OCI-LY3 (cell line): ENCODE measurements at regions not wholly inside any gene's neighbourhood (a gene's known extent, or its start where the extent isn't known, plus 50 kb on each side); places are given as distances from the start of the nearest gene placed in this dataset.

Source experiments
- H2AFZ ChIP-seq: fragments of 200-600, 300-600 bp; shearing (Covaris generic); 2 replicates; pipeline ENCODE4 v1.6.0; 2014; ENCODE audit warnings: antibody characterized with exemption, low read depth, low read length
- H3K27ac ChIP-seq: fragments of 200-600, 300-600 bp; sonication (generic); 2 replicates; pipeline ENCODE4 v1.5.1; 2014; ENCODE audit warnings: mild to moderate bottlenecking, low read length, moderate library complexity, mixed read lengths
- H3K27me3 ChIP-seq: fragments of 200-600, 300-600 bp; sonication (generic); 2 replicates; pipeline ENCODE4 v1.6.1; 2014; ENCODE audit warnings: low read depth, low read length, mixed read lengths
- H3K36me3 ChIP-seq: fragments of 200-600, 300-600 bp; sonication (generic); replicated peaks from 2 replicates; pipeline ENCODE3; 2014; ENCODE audit warnings: low read depth, low read length, mixed read lengths
- H3K4me1 ChIP-seq: fragments of 300-600, 200-600 bp; sonication (generic); 2 replicates; pipeline ENCODE4 v1.6.1; 2014; ENCODE audit warnings: low read length, mixed read lengths
- H3K4me2 ChIP-seq: fragments of 200-600, 300-600 bp; sonication (generic); 2 replicates; pipeline ENCODE4 v1.6.1; 2014; ENCODE audit warnings: low read length, mixed read lengths
- H3K4me3 ChIP-seq: fragments of 300-600, 200-600 bp; sonication (generic); 2 replicates; pipeline ENCODE4 v1.5.1; 2014; ENCODE audit warnings: antibody characterized with exemption, mild to moderate bottlenecking, low read length, moderate library complexity
- H3K79me2 ChIP-seq: fragments of 300-600, 200-600 bp; shearing (Covaris generic); 2 replicates; pipeline ENCODE4 v1.6.1; 2014; ENCODE audit warnings: mild to moderate bottlenecking, low read length, mixed read lengths
- H3K9ac ChIP-seq: fragments of 300-600, 200-600 bp; shearing (Covaris generic); 2 replicates; pipeline ENCODE4 v1.6.0; 2014; ENCODE audit warnings: mild to moderate bottlenecking, low read length, moderate library complexity
- H3K9me3 ChIP-seq: fragments of 200-600, 300-600 bp; shearing (Covaris generic); 2 replicates; pipeline ENCODE4 v1.6.1; 2014; ENCODE audit warnings: low read length, mixed read lengths; ENCODE audit not compliant: insufficient read depth
- H4K20me1 ChIP-seq: fragments of 200-600, 300-600 bp; sonication (generic); 2 replicates; pipeline ENCODE4 v1.6.1; 2016; ENCODE audit warnings: low read length, mixed read lengths; ENCODE audit not compliant: insufficient read depth
- EZH2phosphoT487 ChIP-seq: fragments of 200-600 bp; shearing (Covaris generic); IDR thresholded peaks from 2 replicates; pipeline ENCODE4 v1.6.1; 2018; ENCODE audit warnings: antibody characterized with exemption, mixed run types, low read depth
- TF ChIP-seq, protein P1 (sequence below): fragments of 200-600, 300-600 bp; sonication (generic); IDR thresholded peaks from 2 replicates; pipeline ENCODE4 v1.5.1; 2014; ENCODE audit warnings: antibody characterized with exemption, low read length, low read depth

DNA sequence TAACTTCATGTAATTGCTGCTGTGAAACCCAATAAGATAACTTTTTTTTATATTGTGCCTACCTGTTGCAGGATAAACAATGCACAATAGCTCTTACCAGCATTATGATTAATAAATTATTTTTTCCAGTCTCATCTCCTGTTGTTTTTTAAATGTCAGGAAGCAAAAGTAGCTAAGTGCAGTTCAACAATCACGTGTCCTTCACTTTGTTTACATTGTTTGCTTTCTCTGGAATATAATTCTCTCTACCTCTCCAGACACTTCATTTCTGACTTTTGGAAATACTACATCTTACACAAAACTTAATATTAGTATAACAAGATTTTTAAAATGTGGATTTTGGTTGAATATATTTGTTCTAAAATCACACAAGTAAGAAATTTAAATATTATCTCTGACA is 1359.4 kb downstream of the SLITRK1 start:
- Histone ChIP-seq H3K27me3 (no peaks in the 10 kb centered on the region), H4K20me1 (no peaks in the 10 kb centered on the region), H3K27ac (no peak overlapping the region), H3K9ac (no peak overlapping the region), H3K4me1 (no peaks in the 10 kb centered on the region), H3K4me2 (no peak overlapping the region), H3K9me3 (no peaks in the 10 kb centered on the region), H3K79me2 (no peaks in the 10 kb centered on the region), H3K4me3 (no peak overlapping the region), H3K36me3 (no peaks in the 10 kb centered on the region), H2AFZ (no peak overlapping the region)
- no peak for TF ChIP-seq EZH2phosphoT487
- TF ChIP-seq, protein P1, sequence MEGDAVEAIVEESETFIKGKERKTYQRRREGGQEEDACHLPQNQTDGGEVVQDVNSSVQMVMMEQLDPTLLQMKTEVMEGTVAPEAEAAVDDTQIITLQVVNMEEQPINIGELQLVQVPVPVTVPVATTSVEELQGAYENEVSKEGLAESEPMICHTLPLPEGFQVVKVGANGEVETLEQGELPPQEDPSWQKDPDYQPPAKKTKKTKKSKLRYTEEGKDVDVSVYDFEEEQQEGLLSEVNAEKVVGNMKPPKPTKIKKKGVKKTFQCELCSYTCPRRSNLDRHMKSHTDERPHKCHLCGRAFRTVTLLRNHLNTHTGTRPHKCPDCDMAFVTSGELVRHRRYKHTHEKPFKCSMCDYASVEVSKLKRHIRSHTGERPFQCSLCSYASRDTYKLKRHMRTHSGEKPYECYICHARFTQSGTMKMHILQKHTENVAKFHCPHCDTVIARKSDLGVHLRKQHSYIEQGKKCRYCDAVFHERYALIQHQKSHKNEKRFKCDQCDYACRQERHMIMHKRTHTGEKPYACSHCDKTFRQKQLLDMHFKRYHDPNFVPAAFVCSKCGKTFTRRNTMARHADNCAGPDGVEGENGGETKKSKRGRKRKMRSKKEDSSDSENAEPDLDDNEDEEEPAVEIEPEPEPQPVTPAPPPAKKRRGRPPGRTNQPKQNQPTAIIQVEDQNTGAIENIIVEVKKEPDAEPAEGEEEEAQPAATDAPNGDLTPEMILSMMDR, result no peak

DNA sequence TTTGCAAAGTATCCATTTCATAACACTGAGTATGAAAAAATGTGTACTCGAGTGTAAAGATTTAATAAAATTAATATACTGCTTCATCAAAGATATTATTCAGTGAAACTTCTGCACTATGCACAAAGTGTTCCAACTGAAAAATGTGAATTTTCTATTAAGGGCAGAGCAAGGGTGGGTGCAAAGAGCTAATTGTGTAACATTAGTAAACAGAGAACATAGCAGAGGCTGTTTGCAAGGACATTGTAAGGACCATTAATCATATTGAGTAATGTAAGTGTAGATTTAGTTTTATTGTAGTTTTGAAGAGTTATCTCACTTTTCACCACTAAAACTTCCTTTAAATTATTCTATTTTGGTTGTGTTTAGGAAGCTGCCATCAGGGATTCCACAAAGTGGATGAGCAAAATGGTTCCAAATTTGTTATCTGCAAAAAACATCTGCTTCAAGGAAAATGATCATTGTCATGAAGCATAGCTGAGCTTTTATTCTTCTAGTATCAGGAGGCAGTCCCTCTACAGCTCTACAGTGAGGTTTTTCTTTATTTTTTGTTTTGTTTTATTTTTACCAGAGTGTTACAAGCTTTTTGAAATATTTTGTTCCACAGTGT is 1375.4 kb downstream of the SLITRK1 start:
- Histone ChIP-seq H3K4me1 (no peaks in the 10 kb centered on the region), H3K9ac (no peak overlapping the region), H3K4me2 (no peak overlapping the region), H3K36me3 (no peaks in the 10 kb centered on the region), H3K27me3 (no peaks in the 10 kb centered on the region), H3K79me2 (no peaks in the 10 kb centered on the region), H2AFZ (no peak overlapping the region), H4K20me1 (no peaks in the 10 kb centered on the region), H3K4me3 (no peak overlapping the region), H3K9me3 (no peaks in the 10 kb centered on the region), H3K27ac (no peak overlapping the region)
- TF ChIP-seq, protein P1, result no peak
- TF ChIP-seq EZH2phosphoT487, result no peak

DNA sequence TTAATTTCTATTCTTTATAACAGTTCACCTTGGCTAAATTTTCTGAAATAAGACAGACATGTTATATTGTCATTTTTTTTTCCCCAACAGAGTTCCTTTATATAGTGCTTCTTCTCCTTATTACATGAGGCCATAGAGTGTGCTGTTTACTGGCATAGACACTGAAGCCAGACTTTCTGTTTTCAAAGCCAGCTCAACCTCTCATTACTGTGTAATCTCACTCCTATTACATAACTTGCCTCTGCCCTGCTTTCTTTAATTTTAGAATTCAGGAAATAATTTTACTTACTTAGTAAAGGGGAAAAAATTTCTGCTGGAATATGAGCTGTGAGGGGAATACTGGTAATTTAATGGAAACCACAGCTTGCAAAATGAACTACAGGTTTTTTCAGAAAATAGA is 1380.4 kb downstream of the SLITRK1 start:
- Histone ChIP-seq H3K27ac (no peak overlapping the region), H3K36me3 (no peaks in the 10 kb centered on the region), H3K9me3 (0 out of 2 replicates have a peak, but pooled peaks cover 3% of the 10 kb centered on the region), H3K4me1 (no peaks in the 10 kb centered on the region), H3K79me2 (no peaks in the 10 kb centered on the region), H3K9ac (no peak overlapping the region), H3K4me2 (no peak overlapping the region), H3K4me3 (no peak overlapping the region), H4K20me1 (no peaks in the 10 kb centered on the region), H3K27me3 (no peaks in the 10 kb centered on the region), H2AFZ (no peak overlapping the region)
- TF ChIP-seq, protein P1, result no peak
- no peak for TF ChIP-seq EZH2phosphoT487

DNA sequence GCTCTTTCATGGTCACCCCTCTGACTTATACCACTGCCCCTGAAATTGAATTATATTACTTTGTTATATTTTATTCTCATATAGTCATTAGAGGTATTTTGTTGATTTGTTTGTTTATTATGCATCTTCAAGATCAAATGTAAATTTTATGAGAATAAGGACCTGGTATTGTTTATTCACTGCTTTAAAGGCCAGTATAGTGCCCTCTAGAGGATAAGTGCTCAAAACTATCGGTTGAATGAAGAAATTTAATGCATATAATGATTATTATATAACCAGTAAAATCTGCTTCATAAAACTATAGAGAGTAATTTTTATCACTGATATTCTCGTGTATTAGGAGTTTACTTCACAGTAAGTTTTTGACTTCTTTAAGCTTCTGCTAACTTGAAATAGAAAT is 1401.9 kb downstream of the SLITRK1 start:
- Histone ChIP-seq H3K36me3 (no peaks in the 10 kb centered on the region), H3K27me3 (no peaks in the 10 kb centered on the region), H2AFZ (no peak overlapping the region), H3K79me2 (no peaks in the 10 kb centered on the region), H3K4me1 (peaks cover 11% of the 10 kb centered on the region), H3K9me3 (no peaks in the 10 kb centered on the region), H3K9ac (no peak overlapping the region), H3K27ac (no peak overlapping the region), H4K20me1 (no peaks in the 10 kb centered on the region), H3K4me2 (no peak overlapping the region), H3K4me3 (no peak overlapping the region)
- TF ChIP-seq, protein P1, result peak; percentile 51
- TF ChIP-seq EZH2phosphoT487, result no peak
